ENCODE measurements at regions not wholly inside any gene's neighbourhood (a gene's known extent, or its start where the extent isn't known, plus 50 kb on each side); places are given as distances from the start of the nearest gene placed in this dataset.

DNA sequence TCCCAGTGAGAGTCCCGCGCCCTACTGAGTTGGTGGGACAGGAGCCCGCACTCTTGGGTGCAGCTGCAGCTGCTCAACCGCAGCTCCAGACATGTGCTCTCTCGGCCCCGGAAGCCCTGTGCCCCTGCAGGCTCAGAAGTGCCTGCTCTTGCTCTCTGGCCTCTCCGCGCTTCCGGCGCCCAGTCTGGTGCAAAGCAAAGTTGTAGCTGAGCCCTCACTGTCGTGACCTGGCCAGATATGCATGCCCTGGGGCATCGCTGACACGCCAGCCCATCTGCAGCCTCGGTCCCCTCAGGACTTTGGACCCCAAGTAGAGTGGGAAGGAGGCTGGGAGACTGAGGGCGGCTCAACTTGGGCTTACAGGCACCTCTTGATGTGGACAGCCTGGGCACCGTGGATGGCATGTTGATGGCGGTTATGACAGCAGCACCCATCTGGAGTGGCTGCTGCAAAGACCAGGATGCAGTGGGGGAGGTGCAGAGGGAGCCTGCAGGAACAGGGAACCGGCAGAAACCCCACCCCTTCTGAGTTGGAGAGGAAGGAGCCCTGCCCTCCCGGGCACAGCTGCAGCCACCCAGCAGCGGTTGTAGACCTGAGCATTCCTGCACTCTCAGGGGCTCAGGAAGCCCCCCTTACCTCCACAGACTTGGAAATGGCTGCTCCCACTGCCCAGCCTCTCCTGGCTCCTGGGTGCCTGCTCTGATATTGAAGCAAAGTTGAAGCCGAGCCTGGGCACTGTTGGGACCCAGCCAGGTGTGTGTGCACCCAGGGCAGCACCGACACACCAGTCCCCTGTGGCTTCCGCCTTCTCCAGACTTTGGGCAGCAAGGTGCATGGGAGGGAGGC is 462.6 kb downstream of the TBC1D32 start:
- intact Hi-C loops (cut with micrococcal nuclease) (no loop called here), in situ Hi-C loops (cut with MboI; ENCODE audit: low sequenced_read_pairs) (no loop called here), dilution Hi-C loops (cut with HindIII; ENCODE audit: low sequenced_read_pairs, unreplicated experiment) (no loop called here)
- Histone ChIP-seq H3K14ac (replicated peaks; ENCODE audit: low read depth, low read length) (no peak overlapping the region), H4K20me1 (ENCODE audit: insufficient read depth, low read length) (no peaks in the 10 kb centered on the region), H3K79me1 (ENCODE audit: low read depth in 1 of 2, low read length in 2 of 2) (no peaks in the 10 kb centered on the region), H3K4me1 (ENCODE audit: control insufficient read depth, insufficient read depth, low read length) (no peaks in the 10 kb centered on the region), H2BK120ac (ENCODE audit: low read depth, low read length) (no peak overlapping the region), H3K27ac (ENCODE audit: insufficient read depth, low read length) (no peak overlapping the region), H3K27me3 (ENCODE audit: control insufficient read depth, insufficient read depth, low read length) (no peaks in the 10 kb centered on the region), H3K9me1 (ENCODE audit: insufficient read depth, low read length) (no peaks in the 10 kb centered on the region), H2BK20ac (ENCODE audit: low read depth, low read length) (no peak overlapping the region), H4K8ac (ENCODE audit: low read depth in 2 of 2, low read length in 2 of 2) (no peak overlapping the region), H2BK5ac (ENCODE audit: low read depth, low read length, poor library complexity, severe bottlenecking) (no peak overlapping the region), H3K9ac (ENCODE audit: low read depth, low read length) (no peak overlapping the region), H3K4ac (ENCODE audit: low read depth, low read length) (no peak overlapping the region), H2AFZ (replicated peaks; ENCODE audit: low read length, poor library complexity) (no peak overlapping the region), H2AK5ac (ENCODE audit: low read depth, low read length) (no peak overlapping the region), H2BK15ac (ENCODE audit: low read depth, low read length) (no peak overlapping the region), H3K56ac (ENCODE audit: extremely low read depth, insufficient read depth, low read length) (no peak overlapping the region), H4K5ac (ENCODE audit: low read depth, low read length) (no peak overlapping the region), H3K23ac (ENCODE audit: low read depth, low read length) (no peak overlapping the region), H2AK9ac (replicated peaks; ENCODE audit: low read depth, low read length, poor library complexity) (no peak overlapping the region), H3K36me3 (ENCODE audit: control insufficient read depth, insufficient read depth, low read length) (no peaks in the 10 kb centered on the region), H4K91ac (ENCODE audit: insufficient read depth, low read depth, low read length) (no peak overlapping the region), H3K18ac (ENCODE audit: low read depth, low read length) (no peak overlapping the region), H3K4me3 (ENCODE audit: insufficient read depth, low read depth, low read length) (no peak overlapping the region), H3K9me3 (ENCODE audit: control insufficient read depth, insufficient read depth, low read length) (peaks cover 32% of the 10 kb centered on the region), H3K4me2 (ENCODE audit: low read depth, low read length) (no peak overlapping the region)
- DNase-seq, result no peak
- WGBS, 2 experiments (ENCODE audit: extremely low coverage in 2 of 2, insufficient read length in 1 of 2), result 65% methylated on average over 15 of the region's 23 CpGs; no CpG with 5 or more reads in 1 of the 2 experiments
- TF ChIP-seq POLR2A (IDR thresholded peaks at IDR 0.05; ENCODE audit: low read depth, low read length) (no peak), NFE2L2 (IDR thresholded peaks at IDR 0.05; ENCODE audit: low read depth, low read length) (no peak), MXI1 (IDR thresholded peaks at IDR 0.05; ENCODE audit: borderline replicate concordance, low read depth, low read length) (no peak)
- ChIA-PET CTCF (no interaction called here), POLR2A (ENCODE audit: unreplicated experiment) (no interaction called here)
- no TSS peak for BruUV-seq (replicated peaks)
- no peak for ATAC-seq (ENCODE audit: low read depth)

Data from IMR-90 (cell line).